ENCODE measurements at regions not wholly inside any gene's neighbourhood (a gene's known extent, or its start where the extent isn't known, plus 50 kb on each side); places are given as distances from the start of the nearest gene placed in this dataset.
"Not testable (repeated sequence)": the region's sequence is repeated elsewhere in the genome, so short reads cannot be mapped to it uniquely, and the experiment has no call there.

DNA sequence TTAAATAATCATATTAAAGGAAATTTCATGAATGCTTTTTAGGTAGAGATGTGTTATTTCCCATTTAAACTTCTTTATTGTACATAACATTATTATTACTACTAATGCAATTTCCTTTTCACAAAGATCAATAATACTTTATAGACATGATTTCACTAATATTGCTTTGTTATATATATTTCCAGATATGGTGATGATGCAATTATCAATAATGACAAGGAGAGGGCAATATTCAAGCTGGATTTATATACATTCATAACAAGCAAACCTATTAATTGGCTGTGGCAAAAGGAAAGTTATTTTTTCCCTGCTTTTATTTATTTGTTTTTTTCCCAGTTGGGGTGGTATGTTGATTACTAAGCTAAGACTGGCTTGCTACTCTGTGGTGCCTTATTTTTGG lies 113.5 kb downstream of the RAP2B start:
- Mint-ChIP-seq H3K9me3 (no peaks in the 10 kb centered on the region), H3K4me1 (no peaks in the 10 kb centered on the region), H3K27ac (no peak overlapping the region), H3K36me3 (no peaks in the 10 kb centered on the region), H3K4me3 (no peak overlapping the region), H3K27me3 (ENCODE audit: insufficient read depth, low read depth) (no peaks in the 10 kb centered on the region)
- Histone ChIP-seq H3K4me3 (no peak overlapping the region), H2AFZ (replicated peaks) (no peak overlapping the region), H3K4me2 (no peak overlapping the region), H3K79me2 (ENCODE audit: low read depth) (no peaks in the 10 kb centered on the region), H3K36me3 (no peaks in the 10 kb centered on the region), H3K27ac (no peak overlapping the region), H3F3A (ENCODE audit: low read depth) (no peaks in the 10 kb centered on the region), H3K9me3 (ENCODE audit: low read depth) (no peaks in the 10 kb centered on the region), H4K20me1 (ENCODE audit: low read depth) (no peaks in the 10 kb centered on the region), H3K4me1 (no peaks in the 10 kb centered on the region), H3K9ac (no peak overlapping the region), H3K27me3 (no peaks in the 10 kb centered on the region)
- DNase-seq (ENCODE audit: low spot score), result no peak
- TF ChIP-seq EZH2phosphoT487 (IDR thresholded peaks at IDR 0.05) (no peak), EZH2 (IDR thresholded peaks at IDR 0.05) (no peak)
- TF ChIP-seq, protein P1, sequence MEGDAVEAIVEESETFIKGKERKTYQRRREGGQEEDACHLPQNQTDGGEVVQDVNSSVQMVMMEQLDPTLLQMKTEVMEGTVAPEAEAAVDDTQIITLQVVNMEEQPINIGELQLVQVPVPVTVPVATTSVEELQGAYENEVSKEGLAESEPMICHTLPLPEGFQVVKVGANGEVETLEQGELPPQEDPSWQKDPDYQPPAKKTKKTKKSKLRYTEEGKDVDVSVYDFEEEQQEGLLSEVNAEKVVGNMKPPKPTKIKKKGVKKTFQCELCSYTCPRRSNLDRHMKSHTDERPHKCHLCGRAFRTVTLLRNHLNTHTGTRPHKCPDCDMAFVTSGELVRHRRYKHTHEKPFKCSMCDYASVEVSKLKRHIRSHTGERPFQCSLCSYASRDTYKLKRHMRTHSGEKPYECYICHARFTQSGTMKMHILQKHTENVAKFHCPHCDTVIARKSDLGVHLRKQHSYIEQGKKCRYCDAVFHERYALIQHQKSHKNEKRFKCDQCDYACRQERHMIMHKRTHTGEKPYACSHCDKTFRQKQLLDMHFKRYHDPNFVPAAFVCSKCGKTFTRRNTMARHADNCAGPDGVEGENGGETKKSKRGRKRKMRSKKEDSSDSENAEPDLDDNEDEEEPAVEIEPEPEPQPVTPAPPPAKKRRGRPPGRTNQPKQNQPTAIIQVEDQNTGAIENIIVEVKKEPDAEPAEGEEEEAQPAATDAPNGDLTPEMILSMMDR (IDR thresholded peaks at IDR 0.05), result no peak

DNA sequence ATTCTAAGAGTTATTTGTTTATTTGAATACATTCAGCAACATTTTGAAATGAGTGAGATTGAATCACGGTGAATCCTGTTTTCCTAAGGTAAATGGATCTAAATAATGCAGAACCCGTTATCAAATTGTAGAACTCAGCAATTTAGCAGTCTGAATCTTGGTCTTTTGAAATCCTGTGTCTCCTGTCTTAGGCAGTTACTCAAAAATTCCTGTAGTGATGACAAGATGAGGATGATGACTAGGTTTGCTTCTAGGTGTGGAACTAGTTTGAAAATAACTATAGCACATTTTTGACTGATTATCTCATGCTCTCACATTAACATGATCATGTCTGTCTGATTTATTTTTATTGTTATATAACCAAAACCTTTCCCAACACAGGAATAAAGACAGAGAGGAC lies 115.0 kb downstream of the RAP2B start:
- no peak overlapping the region for H3K4me3 Mint-ChIP-seq
- Histone ChIP-seq H3K79me2 (ENCODE audit: low read depth) (no peaks in the 10 kb centered on the region), H3K4me3 (no peak overlapping the region), H3K27me3 (no peaks in the 10 kb centered on the region), H3K4me2 (no peak overlapping the region), H3F3A (ENCODE audit: low read depth) (no peaks in the 10 kb centered on the region), H3K27ac (no peak overlapping the region), H4K20me1 (ENCODE audit: low read depth) (no peaks in the 10 kb centered on the region), H3K9ac (no peak overlapping the region), H2AFZ (replicated peaks) (no peak overlapping the region), H3K36me3 (no peaks in the 10 kb centered on the region), H3K4me1 (no peaks in the 10 kb centered on the region), H3K9me3 (ENCODE audit: low read depth) (no peaks in the 10 kb centered on the region)
- TF ChIP-seq, protein P1 (IDR thresholded peaks at IDR 0.05), result no peak
- TF ChIP-seq EZH2phosphoT487 (IDR thresholded peaks at IDR 0.05) (no peak), EZH2 (IDR thresholded peaks at IDR 0.05) (no peak)
- no peak for DNase-seq (ENCODE audit: low spot score)
- no peaks in the 10 kb centered on the region for H3K9me3 Mint-ChIP-seq
- no peaks in the 10 kb centered on the region for H3K27me3 Mint-ChIP-seq (ENCODE audit: insufficient read depth, low read depth)
- no peaks in the 10 kb centered on the region for H3K36me3 Mint-ChIP-seq
- H3K4me1 Mint-ChIP-seq, result no peaks in the 10 kb centered on the region
- H3K27ac Mint-ChIP-seq, result no peak overlapping the region

GRCh38 chr3:153281236-153281997 lies 119.4 kb downstream of the RAP2B start:
- H3K4me3 ChIP-seq; H3K27ac ChIP-seq; H3K27ac Mint-ChIP-seq; H3K4me1 Mint-ChIP-seq; H4K20me1 ChIP-seq (ENCODE audit: low read depth); H3K9me3 Mint-ChIP-seq; H3K9me3 ChIP-seq (ENCODE audit: low read depth); H3K27me3 Mint-ChIP-seq (ENCODE audit: insufficient read depth, low read depth); H2AFZ ChIP-seq (replicated peaks); H3F3A ChIP-seq (ENCODE audit: low read depth); H3K4me2 ChIP-seq; H3K9ac ChIP-seq; H3K4me3 Mint-ChIP-seq; H3K27me3 ChIP-seq; DNase-seq (ENCODE audit: low spot score); H3K4me1 ChIP-seq; H3K36me3 Mint-ChIP-seq; H3K36me3 ChIP-seq; H3K79me2 ChIP-seq (ENCODE audit: low read depth): not testable (repeated sequence)

DNA sequence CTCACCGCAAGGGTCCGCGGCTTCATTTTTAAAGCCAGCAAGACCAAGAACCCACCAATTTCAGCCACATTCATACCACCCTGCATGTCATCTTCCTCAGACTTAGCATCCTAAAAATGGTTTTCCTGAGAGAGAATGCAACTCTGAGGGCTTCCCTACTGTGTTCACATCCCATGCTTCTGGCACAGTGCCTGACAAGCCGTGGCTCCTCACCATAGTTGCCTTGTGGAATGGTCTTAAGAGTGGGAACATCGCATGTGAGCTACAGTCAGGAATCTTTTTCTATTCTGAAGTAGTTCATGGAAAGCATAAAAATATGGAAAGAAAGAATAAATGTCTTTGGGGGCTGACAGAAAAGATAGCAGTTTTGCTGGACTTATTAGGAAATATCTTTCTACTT lies 120.3 kb downstream of the RAP2B start:
- Histone ChIP-seq H3K9me3 (ENCODE audit: low read depth) (no peaks in the 10 kb centered on the region), H3K9ac (no peak overlapping the region), H3F3A (ENCODE audit: low read depth) (no peaks in the 10 kb centered on the region), H3K4me2 (no peak overlapping the region), H3K27ac (no peak overlapping the region), H3K4me3 (no peak overlapping the region), H3K36me3 (no peaks in the 10 kb centered on the region), H3K4me1 (no peaks in the 10 kb centered on the region), H4K20me1 (ENCODE audit: low read depth) (no peaks in the 10 kb centered on the region), H3K27me3 (no peaks in the 10 kb centered on the region), H3K79me2 (ENCODE audit: low read depth) (no peaks in the 10 kb centered on the region), H2AFZ (replicated peaks) (no peak overlapping the region)
- peak overlapping the region; percentile 46 for H3K27ac Mint-ChIP-seq
- no peaks in the 10 kb centered on the region for H3K27me3 Mint-ChIP-seq (ENCODE audit: insufficient read depth, low read depth)
- no peak overlapping the region for H3K4me3 Mint-ChIP-seq
- H3K36me3 Mint-ChIP-seq, result no peaks in the 10 kb centered on the region
- no peak for DNase-seq (ENCODE audit: low spot score)
- TF ChIP-seq EZH2 (IDR thresholded peaks at IDR 0.05) (no peak), EZH2phosphoT487 (IDR thresholded peaks at IDR 0.05) (no peak)
- TF ChIP-seq, protein P1 (IDR thresholded peaks at IDR 0.05), result no peak
- no peaks in the 10 kb centered on the region for H3K9me3 Mint-ChIP-seq
- peaks cover 4% of the 10 kb centered on the region for H3K4me1 Mint-ChIP-seq
